ENCODE measurements at regions not wholly inside any gene's neighbourhood (a gene's known extent, or its start where the extent isn't known, plus 50 kb on each side); places are given as distances from the start of the nearest gene placed in this dataset.

DNA sequence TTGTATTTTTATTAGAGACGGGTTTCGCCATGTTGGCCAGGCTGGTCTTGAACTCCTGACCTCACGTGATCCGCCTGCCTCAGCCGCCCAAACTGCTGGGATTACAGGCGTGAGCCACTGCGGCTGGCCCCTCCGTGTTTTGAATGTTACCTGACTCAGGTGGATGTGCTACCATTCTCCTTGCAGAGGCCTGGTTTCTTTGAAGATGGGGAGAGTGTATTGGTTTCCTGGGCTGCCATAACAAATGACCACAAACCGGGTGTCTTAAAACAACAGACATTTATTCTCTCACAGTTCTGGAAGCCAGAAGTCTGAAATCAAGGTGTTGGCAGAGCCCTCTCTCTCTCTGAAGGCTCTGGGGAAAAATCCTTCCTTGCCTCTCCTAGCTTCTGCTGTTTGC is 98.0 kb downstream of the IRF2BPL start (continued):
- no peak for TF ChIP-seq ZNF462 (CRISPR knock-in tag; IDR thresholded peaks at IDR 0.05)

DNA sequence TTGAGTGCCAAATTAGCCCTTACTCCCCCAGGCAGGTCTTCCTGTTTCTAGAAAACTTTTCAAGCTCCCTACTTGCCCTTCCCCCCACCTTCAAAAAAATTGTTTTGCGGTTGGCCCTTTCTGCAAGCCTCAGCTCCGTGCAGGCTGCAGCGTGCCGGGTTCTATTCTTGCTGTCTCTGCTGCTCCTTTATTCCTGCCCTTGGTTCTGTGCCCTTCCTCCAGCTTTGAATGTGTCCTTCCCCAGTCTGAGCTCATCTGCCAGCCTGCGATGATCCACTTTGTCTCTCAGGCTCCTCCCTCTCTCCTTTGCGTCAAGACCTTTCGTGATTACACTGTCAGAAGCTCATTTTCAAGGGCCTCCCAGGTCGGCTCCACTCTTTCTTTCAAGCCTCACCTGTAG is 98.6 kb downstream of the IRF2BPL start:
- DNase-seq (ENCODE audit: low spot score) (peak; percentile 62), ATAC-seq (peak; percentile 48)
- Mint-ChIP-seq H3K27ac (0 out of 2 replicates have a peak overlapping the region, but pooled peaks have one; percentile 5), H3K36me3 (ENCODE audit: low read depth) (no peaks in the 10 kb centered on the region), H3K4me3 (no peak overlapping the region; the same call in 2 of the 3 replicates), H3K27me3 (ENCODE audit: insufficient read depth, low read depth, poor library complexity) (peaks cover 23% of the 10 kb centered on the region), H3K4me1 (peaks cover 63% of the 10 kb centered on the region), H3K9me3 (no peaks in the 10 kb centered on the region)
- Histone ChIP-seq H3K36me3 (ENCODE audit: insufficient read depth) (no peaks in the 10 kb centered on the region), H2AFZ (peak overlapping the region; percentile 63), H3K27me3 (ENCODE audit: insufficient read depth) (no peaks in the 10 kb centered on the region), H3K4me2 (0 out of 2 replicates have a peak overlapping the region, but pooled peaks have one; percentile 49), H3K9me2 (ENCODE audit: insufficient read depth) (no peaks in the 10 kb centered on the region), H3K79me2 (replicated peaks; ENCODE audit: insufficient read depth) (no peaks in the 10 kb centered on the region), H3K4me1 (ENCODE audit: insufficient read depth) (peaks cover 62% of the 10 kb centered on the region), H3F3A (replicated peaks; ENCODE audit: low read depth) (peaks cover 13% of the 10 kb centered on the region; the same call in 1 of the 2 replicates), H3K27ac (ENCODE audit: low read depth) (peak overlapping the region; percentile 11; the same call in 1 of the 2 replicates), H4K20me1 (replicated peaks; ENCODE audit: insufficient read depth) (no peaks in the 10 kb centered on the region), H3K4me3 (no peak overlapping the region)
- no peak for TF ChIP-seq EZH2 (IDR thresholded peaks at IDR 0.05; ENCODE audit: low read depth, unreplicated experiment)
- TF ChIP-seq, protein P1, sequence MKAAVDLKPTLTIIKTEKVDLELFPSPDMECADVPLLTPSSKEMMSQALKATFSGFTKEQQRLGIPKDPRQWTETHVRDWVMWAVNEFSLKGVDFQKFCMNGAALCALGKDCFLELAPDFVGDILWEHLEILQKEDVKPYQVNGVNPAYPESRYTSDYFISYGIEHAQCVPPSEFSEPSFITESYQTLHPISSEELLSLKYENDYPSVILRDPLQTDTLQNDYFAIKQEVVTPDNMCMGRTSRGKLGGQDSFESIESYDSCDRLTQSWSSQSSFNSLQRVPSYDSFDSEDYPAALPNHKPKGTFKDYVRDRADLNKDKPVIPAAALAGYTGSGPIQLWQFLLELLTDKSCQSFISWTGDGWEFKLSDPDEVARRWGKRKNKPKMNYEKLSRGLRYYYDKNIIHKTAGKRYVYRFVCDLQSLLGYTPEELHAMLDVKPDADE (IDR thresholded peaks at IDR 0.05) = no peak
- TF ChIP-seq, protein P2, sequence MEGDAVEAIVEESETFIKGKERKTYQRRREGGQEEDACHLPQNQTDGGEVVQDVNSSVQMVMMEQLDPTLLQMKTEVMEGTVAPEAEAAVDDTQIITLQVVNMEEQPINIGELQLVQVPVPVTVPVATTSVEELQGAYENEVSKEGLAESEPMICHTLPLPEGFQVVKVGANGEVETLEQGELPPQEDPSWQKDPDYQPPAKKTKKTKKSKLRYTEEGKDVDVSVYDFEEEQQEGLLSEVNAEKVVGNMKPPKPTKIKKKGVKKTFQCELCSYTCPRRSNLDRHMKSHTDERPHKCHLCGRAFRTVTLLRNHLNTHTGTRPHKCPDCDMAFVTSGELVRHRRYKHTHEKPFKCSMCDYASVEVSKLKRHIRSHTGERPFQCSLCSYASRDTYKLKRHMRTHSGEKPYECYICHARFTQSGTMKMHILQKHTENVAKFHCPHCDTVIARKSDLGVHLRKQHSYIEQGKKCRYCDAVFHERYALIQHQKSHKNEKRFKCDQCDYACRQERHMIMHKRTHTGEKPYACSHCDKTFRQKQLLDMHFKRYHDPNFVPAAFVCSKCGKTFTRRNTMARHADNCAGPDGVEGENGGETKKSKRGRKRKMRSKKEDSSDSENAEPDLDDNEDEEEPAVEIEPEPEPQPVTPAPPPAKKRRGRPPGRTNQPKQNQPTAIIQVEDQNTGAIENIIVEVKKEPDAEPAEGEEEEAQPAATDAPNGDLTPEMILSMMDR (conservative IDR thresholded peaks at IDR 0.05; ENCODE audit: low read depth in 2 of 2) = no peak
- TF ChIP-seq CREB1 (CRISPR knock-in tag; IDR thresholded peaks at IDR 0.05; ENCODE audit: low read depth) = no peak
- no peak for TF ChIP-seq ZNF114 (CRISPR knock-in tag; IDR thresholded peaks at IDR 0.05)
- TF ChIP-seq, protein P3, sequence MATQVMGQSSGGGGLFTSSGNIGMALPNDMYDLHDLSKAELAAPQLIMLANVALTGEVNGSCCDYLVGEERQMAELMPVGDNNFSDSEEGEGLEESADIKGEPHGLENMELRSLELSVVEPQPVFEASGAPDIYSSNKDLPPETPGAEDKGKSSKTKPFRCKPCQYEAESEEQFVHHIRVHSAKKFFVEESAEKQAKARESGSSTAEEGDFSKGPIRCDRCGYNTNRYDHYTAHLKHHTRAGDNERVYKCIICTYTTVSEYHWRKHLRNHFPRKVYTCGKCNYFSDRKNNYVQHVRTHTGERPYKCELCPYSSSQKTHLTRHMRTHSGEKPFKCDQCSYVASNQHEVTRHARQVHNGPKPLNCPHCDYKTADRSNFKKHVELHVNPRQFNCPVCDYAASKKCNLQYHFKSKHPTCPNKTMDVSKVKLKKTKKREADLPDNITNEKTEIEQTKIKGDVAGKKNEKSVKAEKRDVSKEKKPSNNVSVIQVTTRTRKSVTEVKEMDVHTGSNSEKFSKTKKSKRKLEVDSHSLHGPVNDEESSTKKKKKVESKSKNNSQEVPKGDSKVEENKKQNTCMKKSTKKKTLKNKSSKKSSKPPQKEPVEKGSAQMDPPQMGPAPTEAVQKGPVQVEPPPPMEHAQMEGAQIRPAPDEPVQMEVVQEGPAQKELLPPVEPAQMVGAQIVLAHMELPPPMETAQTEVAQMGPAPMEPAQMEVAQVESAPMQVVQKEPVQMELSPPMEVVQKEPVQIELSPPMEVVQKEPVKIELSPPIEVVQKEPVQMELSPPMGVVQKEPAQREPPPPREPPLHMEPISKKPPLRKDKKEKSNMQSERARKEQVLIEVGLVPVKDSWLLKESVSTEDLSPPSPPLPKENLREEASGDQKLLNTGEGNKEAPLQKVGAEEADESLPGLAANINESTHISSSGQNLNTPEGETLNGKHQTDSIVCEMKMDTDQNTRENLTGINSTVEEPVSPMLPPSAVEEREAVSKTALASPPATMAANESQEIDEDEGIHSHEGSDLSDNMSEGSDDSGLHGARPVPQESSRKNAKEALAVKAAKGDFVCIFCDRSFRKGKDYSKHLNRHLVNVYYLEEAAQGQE (IDR thresholded peaks at IDR 0.05; ENCODE audit: unreplicated experiment) = no peak
- TF ChIP-seq EZH2phosphoT487 (IDR thresholded peaks at IDR 0.05; ENCODE audit: unreplicated experiment) = no peak
- no peak for TF ChIP-seq NANOG (IDR thresholded peaks at IDR 0.05; ENCODE audit: borderline replicate concordance)
